H9 (cell line): ENCODE measurements at regions not wholly inside any gene's neighbourhood (a gene's known extent, or its start where the extent isn't known, plus 50 kb on each side); places are given as distances from the start of the nearest gene placed in this dataset.

Experiments
- DNase-seq: peaks from one replicate; pipeline ENCODE4 v3.0.0-alpha.2; 2017
- H2AFZ ChIP-seq: one replicate; pipeline ENCODE4 v1.6.1; 2013; ENCODE audit warnings: mild to moderate bottlenecking, low read length, control low read depth, moderate library complexity
- H2AK5ac ChIP-seq: 2 replicates; pipeline ENCODE4 v1.6.1; 2013; ENCODE audit warnings: low read length, control low read depth, mixed read lengths; ENCODE audit not compliant: insufficient read length
- H2BK120ac ChIP-seq: one replicate; pipeline ENCODE4 v1.6.1; 2013; ENCODE audit warnings: low read depth, mild to moderate bottlenecking, low read length, control low read depth, inconsistent platforms; ENCODE audit not compliant: poor library complexity, severe bottlenecking
- H2BK12ac ChIP-seq: 2 replicates; pipeline ENCODE4 v1.6.1; 2013; ENCODE audit warnings: low read length, control low read depth, mixed read lengths, low read depth; ENCODE audit not compliant: insufficient read length
- H2BK15ac ChIP-seq: 2 replicates; pipeline ENCODE4 v1.6.1; 2013; ENCODE audit warnings: low read depth, low read length, control low read depth
- H2BK20ac ChIP-seq: one replicate; pipeline ENCODE4 v1.6.1; 2013; ENCODE audit warnings: low read depth, mild to moderate bottlenecking, low read length, control low read depth, inconsistent platforms; ENCODE audit not compliant: poor library complexity, severe bottlenecking
- H2BK5ac ChIP-seq: 2 replicates; pipeline ENCODE4 v1.6.1; 2013; ENCODE audit warnings: low read length, control low read depth, mixed read lengths; ENCODE audit not compliant: insufficient read length
- H3K14ac ChIP-seq: 2 replicates; pipeline ENCODE4 v1.6.1; 2013; ENCODE audit warnings: low read length, control low read depth; ENCODE audit not compliant: insufficient read depth
- H3K18ac ChIP-seq: 2 replicates; pipeline ENCODE4 v1.6.1; 2013; ENCODE audit warnings: low read depth, mild to moderate bottlenecking, mixed read lengths, low read length, control low read depth; ENCODE audit not compliant: insufficient read length
- H3K23ac ChIP-seq: 2 replicates; pipeline ENCODE4 v1.6.1; 2013; ENCODE audit warnings: low read length, control low read depth, mixed read lengths, low read depth; ENCODE audit not compliant: insufficient read length
- H3K23me2 ChIP-seq: 2 replicates; pipeline ENCODE4 v1.6.1; 2013; ENCODE audit warnings: low read depth, mild to moderate bottlenecking, mixed read lengths, low read length, control low read depth; ENCODE audit not compliant: insufficient read length, poor library complexity, severe bottlenecking
- H3K27ac ChIP-seq: 2 replicates; pipeline ENCODE4 v1.5.1; 2013; ENCODE audit warnings: low read length, control low read depth, mixed read lengths, low read depth; ENCODE audit not compliant: insufficient read length
- H3K27me3 ChIP-seq: 2 replicates; pipeline ENCODE4 v1.6.1; 2013; ENCODE audit warnings: low read length, control low read depth, inconsistent platforms; ENCODE audit not compliant: insufficient read depth
- H3K4ac ChIP-seq: 2 replicates; pipeline ENCODE4 v1.6.1; 2013; ENCODE audit warnings: low read depth, mild to moderate bottlenecking, control low read depth, inconsistent platforms, low read length, moderate library complexity
- H3K4me1 ChIP-seq: 2 replicates; pipeline ENCODE4 v1.6.1; 2013; ENCODE audit warnings: low read length, control low read depth, inconsistent platforms; ENCODE audit not compliant: insufficient read depth
- H3K4me2 ChIP-seq: 2 replicates; pipeline ENCODE4 v1.6.1; 2013; ENCODE audit warnings: low read length, control low read depth, mixed read lengths; ENCODE audit not compliant: insufficient read length, insufficient read depth
- H3K56ac ChIP-seq: 2 replicates; pipeline ENCODE4 v1.6.1; 2013; ENCODE audit warnings: low read depth, mild to moderate bottlenecking, mixed read lengths, low read length, control low read depth; ENCODE audit not compliant: insufficient read length
- H3K79me1 ChIP-seq: 2 replicates; pipeline ENCODE4 v1.6.1; 2013; ENCODE audit warnings: low read depth, mild to moderate bottlenecking, moderate library complexity, low read length, control low read depth, inconsistent platforms; ENCODE audit not compliant: insufficient read depth, poor library complexity, severe bottlenecking
- H3K79me2 ChIP-seq: 2 replicates; pipeline ENCODE4 v1.6.1; 2013; ENCODE audit warnings: low read length, control low read depth, inconsistent platforms; ENCODE audit not compliant: insufficient read depth
- H3K9ac ChIP-seq: 2 replicates; pipeline ENCODE4 v1.6.1; 2013; ENCODE audit warnings: low read length, control low read depth, mixed read lengths; ENCODE audit not compliant: insufficient read length; ENCODE audit errors: extremely low read depth
- H3K9me3 ChIP-seq: one replicate; pipeline ENCODE4 v1.6.1; 2013; ENCODE audit warnings: low read depth, low read length, inconsistent platforms; ENCODE audit not compliant: control insufficient read depth
- H3T11ph ChIP-seq: one replicate; pipeline ENCODE4 v1.6.1; 2013; ENCODE audit warnings: mild to moderate bottlenecking, low read length, control low read depth, inconsistent platforms
- H4K20me1 ChIP-seq: one replicate; pipeline ENCODE4 v1.6.1; 2013; ENCODE audit not compliant: control insufficient read depth, insufficient read length, insufficient read depth
- H4K5ac ChIP-seq: 2 replicates; pipeline ENCODE4 v1.6.1; 2013; ENCODE audit warnings: low read depth, mild to moderate bottlenecking, mixed read lengths, low read length, control low read depth; ENCODE audit not compliant: insufficient read length
- H4K8ac ChIP-seq: replicated peaks from 2 replicates; pipeline ENCODE4 v1.6.1; 2013; ENCODE audit warnings: low read length, control low read depth, mixed read lengths, low read depth; ENCODE audit not compliant: insufficient read length
- H4K91ac ChIP-seq: 2 replicates; pipeline ENCODE4 v1.6.1; 2013; ENCODE audit warnings: low read depth, mild to moderate bottlenecking, moderate library complexity, mixed read lengths, low read length, control low read depth; ENCODE audit not compliant: insufficient read length
- H3K27ac Mint-ChIP-seq, 3 experiments: 2 replicates in 2 of 3; 3 replicates in 1 of 3; pipeline ENCODE4 v1.8.0; 2020 to 2021; ENCODE audit warnings: mixed read lengths in 3 of 3, mild to moderate bottlenecking in 1 of 3, moderate library complexity in 1 of 3
- H3K27me3 Mint-ChIP-seq: 2 replicates; pipeline ENCODE4 v1.8.0; 2021; ENCODE audit warnings: low read depth, mild to moderate bottlenecking, moderate library complexity, mixed read lengths
- H3K36me3 Mint-ChIP-seq, 3 experiments: 2 replicates in 2 of 3; 3 replicates in 1 of 3; pipeline ENCODE4 v1.8.0; 2020 to 2021; ENCODE audit warnings: low read depth in 3 of 3, mixed read lengths in 3 of 3; ENCODE audit not compliant: insufficient read depth in 1 of 3
- H3K4me1 Mint-ChIP-seq, 2 experiments: 2 replicates each; pipeline ENCODE4 v1.8.0; 2020; ENCODE audit warnings: mixed read lengths in 2 of 2
- H3K4me3 Mint-ChIP-seq, 2 experiments: 2 replicates in 1 of 2; 3 replicates in 1 of 2; pipeline ENCODE4 v1.8.0; 2020 to 2021; ENCODE audit warnings: mild to moderate bottlenecking in 2 of 2, mixed read lengths in 2 of 2, moderate library complexity in 1 of 2
- H3K9me3 Mint-ChIP-seq, 2 experiments: 2 replicates in 1 of 2; 3 replicates in 1 of 2; pipeline ENCODE4 v1.8.0; 2020; ENCODE audit warnings: mild to moderate bottlenecking in 2 of 2, mixed read lengths in 2 of 2, moderate library complexity in 1 of 2
- CTCF ChIP-seq: fragments of 200-600 bp; sonication (generic); conservative IDR thresholded peaks from 3 replicates; pipeline ENCODE4 v1.8.0; 2021; ENCODE audit warnings: antibody characterized with exemption, mild to moderate bottlenecking
- WGBS: extraction: QIAGEN DNeasy Blood & Tissue Kit; methylation state at CpG from one replicate; pipeline ENCODE4 v1.1.7; 2013; ENCODE audit warnings: missing lambda C conversion rate, low lambda C conversion rate, mixed read lengths; ENCODE audit not compliant: insufficient read length; ENCODE audit errors: extremely low coverage; 5-methylcytosine and 5-hydroxymethylcytosine counted together

GRCh38 chr7:52285689-52286088 lies 749.7 kb upstream of the POM121L12 start:
- Histone ChIP-seq H2BK12ac (no peak overlapping the region), H3K23ac (no peak overlapping the region), H3K18ac (no peak overlapping the region), H4K20me1 (no peaks in the 10 kb centered on the region), H2BK15ac (no peak overlapping the region), H3K4me1 (no peaks in the 10 kb centered on the region; the same call in 1 of the 2 replicates), H4K5ac (no peak overlapping the region), H4K8ac (no peak overlapping the region), H3K27ac (no peak overlapping the region), H3K23me2 (peaks cover 2% of the 10 kb centered on the region), H3K4me2 (no peak overlapping the region), H2BK5ac (no peak overlapping the region), H2BK20ac (no peak overlapping the region), H3K9ac (no peak overlapping the region), H3K79me2 (no peaks in the 10 kb centered on the region), H4K91ac (no peak overlapping the region), H3K56ac (no peak overlapping the region), H2BK120ac (no peak overlapping the region), H3K14ac (no peak overlapping the region), H3K79me1 (no peaks in the 10 kb centered on the region), H3K9me3 (no peaks in the 10 kb centered on the region), H2AK5ac (no peak overlapping the region), H3K27me3 (no peaks in the 10 kb centered on the region), H2AFZ (no peak overlapping the region), H3K4ac (no peak overlapping the region), H3T11ph (no peak overlapping the region)
- Mint-ChIP-seq H3K27me3 (no peaks in the 10 kb centered on the region), H3K9me3 (peaks cover 5 to 9% of the 10 kb centered on the region in 2 experiments; a peak in 3 of 5 replicates), H3K4me3 (no peak overlapping the region), H3K36me3 (peaks cover 0 to 13% (median 0%) of the 10 kb centered on the region in 3 experiments; a peak in 3 of 7 replicates), H3K27ac (no peak overlapping the region), H3K4me1 (no peaks in the 10 kb centered on the region)
- no peak for TF ChIP-seq CTCF
- DNase-seq: no peak
- no CpG with 5 or more reads among the region's 2 CpGs for WGBS
